CD4-positive, CD25-positive, alpha-beta regulatory T cell (primary cell): ENCODE measurements at regions not wholly inside any gene's neighbourhood (a gene's known extent, or its start where the extent isn't known, plus 50 kb on each side); places are given as distances from the start of the nearest gene placed in this dataset.

Source experiments
- ATAC-seq, 2 donors: fragments of 150-1000 bp; cut with Tn5 transposase; one replicate each; pipeline ENCODE4 v1.10.0; 2021; ENCODE audit warnings: low read depth in 2 of 2, moderate number of reproducible peaks in 2 of 2, moderate library complexity in 1 of 2
- DNase-seq, 3 donors: peaks; one replicate each; pipeline versions ENCODE4 v3.0.0 to v3.0.0-alpha.2; 2012 to 2022; ENCODE audit warnings: mixed read lengths in 1 of 3
- H3K27ac ChIP-seq: one replicate; pipeline ENCODE4 v1.7.0; 2013; ENCODE audit warnings: mild to moderate bottlenecking, low read length; ENCODE audit not compliant: insufficient read depth, poor library complexity, severe bottlenecking
- H3K27me3 ChIP-seq: one replicate; pipeline ENCODE4 v1.7.0; 2013; ENCODE audit warnings: low read length; ENCODE audit not compliant: control insufficient read depth, insufficient read depth
- H3K36me3 ChIP-seq: one replicate; pipeline ENCODE4 v1.7.0; 2013; ENCODE audit warnings: mild to moderate bottlenecking, low read length, moderate library complexity; ENCODE audit not compliant: control insufficient read depth, insufficient read depth
- H3K4me1 ChIP-seq: 2 replicates; pipeline ENCODE4 v1.7.0; 2013; ENCODE audit warnings: mild to moderate bottlenecking, low read length; ENCODE audit not compliant: insufficient read depth, control insufficient read depth, poor library complexity, severe bottlenecking
- H3K4me3 ChIP-seq: one replicate; pipeline ENCODE4 v1.7.0; 2013; ENCODE audit warnings: low read depth, mild to moderate bottlenecking, low read length, moderate library complexity
- H3K9me3 ChIP-seq, 2 experiments: 1 replicate in 1 of 2; 2 replicates in 1 of 2; pipeline ENCODE4 v1.7.0; 2013; ENCODE audit warnings: low read length in 2 of 2, mild to moderate bottlenecking in 1 of 2, moderate library complexity in 1 of 2; ENCODE audit not compliant: control insufficient read depth in 2 of 2
- H3K27ac Mint-ChIP-seq, 3 donors: one replicate each; pipeline ENCODE4 v1.8.0; 2020 to 2022; ENCODE audit warnings: mild to moderate bottlenecking in 3 of 3, mixed read lengths in 3 of 3, moderate library complexity in 2 of 3
- H3K27me3 Mint-ChIP-seq: one replicate; pipeline ENCODE4 v1.8.0; 2022; ENCODE audit warnings: mild to moderate bottlenecking, mixed read lengths
- H3K36me3 Mint-ChIP-seq: one replicate; pipeline ENCODE4 v1.8.0; 2020; ENCODE audit warnings: mixed read lengths
- H3K4me1 Mint-ChIP-seq, 4 donors: one replicate each; pipeline ENCODE4 v1.8.0; 2020 to 2022; ENCODE audit warnings: mixed read lengths in 4 of 4, mild to moderate bottlenecking in 1 of 4
- H3K4me3 Mint-ChIP-seq, 4 donors: one replicate each; pipeline ENCODE4 v1.8.0; 2020 to 2022; ENCODE audit warnings: mild to moderate bottlenecking in 4 of 4, mixed read lengths in 4 of 4, moderate library complexity in 3 of 4
- H3K9me3 Mint-ChIP-seq, 7 donors: one replicate each; pipeline ENCODE4 v1.8.0; 2020 to 2022; ENCODE audit warnings: mixed read lengths in 7 of 7, mild to moderate bottlenecking in 3 of 7, moderate library complexity in 2 of 7

DNA sequence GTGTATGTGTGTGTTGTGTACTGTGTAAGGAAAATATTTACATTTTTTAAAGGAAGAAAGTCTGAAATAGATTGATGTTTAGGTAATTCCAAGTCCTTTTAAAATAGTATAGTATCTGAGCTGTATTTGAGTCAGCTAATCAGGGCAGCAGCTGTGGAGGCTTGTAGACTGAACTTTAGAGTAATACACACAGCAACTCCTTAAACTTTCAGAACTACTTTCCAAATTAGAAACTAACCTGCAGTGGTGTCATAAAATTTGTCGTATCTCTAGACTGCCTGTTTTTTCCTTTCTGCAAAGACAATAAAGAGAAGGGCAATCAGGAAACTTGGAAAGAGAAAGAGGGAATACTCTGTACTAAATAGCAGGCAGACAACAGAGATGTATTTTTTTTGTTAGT is 391.0 kb upstream of the AZI2 start:
- Histone ChIP-seq H3K4me3 (no peak overlapping the region), H3K27ac (no peak overlapping the region), H3K36me3 (no peaks in the 10 kb centered on the region), H3K27me3 (no peaks in the 10 kb centered on the region), H3K9me3 (peaks cover 0 to 4% of the 10 kb centered on the region in 2 experiments), H3K4me1 (no peaks in the 10 kb centered on the region)
- Mint-ChIP-seq H3K4me1 (no peaks in the 10 kb centered on the region), H3K36me3 (no peaks in the 10 kb centered on the region), H3K9me3 (peaks cover 0 to 5% (median 2%) of the 10 kb centered on the region in 7 donors), H3K4me3 (no peak overlapping the region), H3K27me3 (no peaks in the 10 kb centered on the region), H3K27ac (no peak overlapping the region)
- DNase-seq (no peak), ATAC-seq (no peak)

GRCh38 chr3:28743271-28743670 is 394.6 kb upstream of the AZI2 start:
- Mint-ChIP-seq H3K9me3 (peaks cover 0 to 5% (median 0%) of the 10 kb centered on the region in 7 donors), H3K27me3 (no peaks in the 10 kb centered on the region), H3K4me1 (no peaks in the 10 kb centered on the region), H3K27ac (no peak overlapping the region), H3K36me3 (no peaks in the 10 kb centered on the region), H3K4me3 (no peak overlapping the region)
- Histone ChIP-seq H3K4me1 (no peaks in the 10 kb centered on the region), H3K9me3 (no peaks in the 10 kb centered on the region), H3K4me3 (no peak overlapping the region), H3K36me3 (no peaks in the 10 kb centered on the region), H3K27me3 (no peaks in the 10 kb centered on the region), H3K27ac (no peak overlapping the region)
- DNase-seq (no peak), ATAC-seq (no peak)

- Histone ChIP-seq H3K9me3 (no peaks in the 10 kb centered on the region), H3K4me3 (no peak overlapping the region), H3K36me3 (no peaks in the 10 kb centered on the region), H3K27ac (no peak overlapping the region), H3K27me3 (no peaks in the 10 kb centered on the region), H3K4me1 (no peaks in the 10 kb centered on the region)
- Mint-ChIP-seq H3K27ac (no peak overlapping the region), H3K4me3 (no peak overlapping the region), H3K9me3 (peaks cover 0 to 5% (median 1%) of the 10 kb centered on the region in 7 donors), H3K4me1 (no peaks in the 10 kb centered on the region), H3K36me3 (no peaks in the 10 kb centered on the region), H3K27me3 (no peaks in the 10 kb centered on the region)
- ATAC-seq (no peak), DNase-seq (no peak)
Measured at GRCh38 chr3:28743831-28744230, 395.2 kb upstream of the AZI2 start.

- peaks cover 0 to 17% (median 4%) of the 10 kb centered on the region in 7 donors for H3K9me3 Mint-ChIP-seq
- no peaks in the 10 kb centered on the region for H3K4me1 Mint-ChIP-seq
- ATAC-seq (no peak), DNase-seq (no peak)
- no peaks in the 10 kb centered on the region for H3K9me3 ChIP-seq
- no peaks in the 10 kb centered on the region for H3K27me3 Mint-ChIP-seq
- H3K27ac Mint-ChIP-seq, result no peak overlapping the region
- no peaks in the 10 kb centered on the region for H3K27me3 ChIP-seq
- H3K4me1 ChIP-seq, result no peaks in the 10 kb centered on the region
- no peak overlapping the region for H3K27ac ChIP-seq
- H3K36me3 ChIP-seq, result no peaks in the 10 kb centered on the region
- H3K4me3 Mint-ChIP-seq, result no peak overlapping the region
- no peaks in the 10 kb centered on the region for H3K36me3 Mint-ChIP-seq
- H3K4me3 ChIP-seq, result no peak overlapping the region
Measured at GRCh38 chr3:28745436-28745835, 396.8 kb upstream of the AZI2 start.

DNA sequence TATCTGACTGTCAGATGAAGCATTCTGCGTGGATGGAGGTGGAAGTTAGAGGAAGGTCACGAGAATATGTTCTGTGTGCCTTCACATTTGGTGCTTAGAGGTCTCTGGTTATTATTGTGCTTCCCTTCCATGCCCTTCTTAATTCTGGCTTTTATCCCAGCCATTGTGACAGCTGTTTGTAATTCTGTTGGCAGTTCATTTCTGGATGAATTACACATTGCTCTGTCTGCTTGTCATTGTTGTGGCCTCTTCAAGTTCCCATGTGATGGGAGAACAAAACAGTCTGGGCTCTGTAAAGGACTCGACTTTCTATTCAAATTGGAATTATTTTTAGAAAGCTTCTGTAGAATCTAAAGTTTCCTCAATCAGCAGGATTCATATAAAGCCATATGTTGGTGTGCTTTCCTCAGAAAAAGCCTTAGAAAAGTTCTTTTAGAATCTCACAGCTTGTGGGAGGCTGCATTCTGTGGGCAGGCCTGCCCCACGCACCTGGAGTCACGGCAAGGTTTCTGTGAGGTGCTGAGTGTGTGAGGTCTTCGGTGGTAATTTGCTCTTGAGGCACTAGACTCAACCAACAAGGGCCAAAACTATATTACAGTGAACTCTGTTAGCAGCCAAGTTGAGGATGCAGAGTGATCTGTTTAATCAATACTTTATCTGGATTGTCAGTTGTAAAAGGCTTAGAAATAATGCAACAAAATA is 397.4 kb upstream of the AZI2 start:
- no peaks in the 10 kb centered on the region for H3K4me1 Mint-ChIP-seq
- DNase-seq, result no peak
- H3K4me3 Mint-ChIP-seq, result no peak overlapping the region
- no peaks in the 10 kb centered on the region for H3K9me3 ChIP-seq
- no peaks in the 10 kb centered on the region for H3K27me3 ChIP-seq
- no peak for ATAC-seq
- H3K4me3 ChIP-seq, result no peak overlapping the region
- peaks cover 2 to 23% (median 5%) of the 10 kb centered on the region in 7 donors for H3K9me3 Mint-ChIP-seq
- H3K36me3 ChIP-seq, result no peaks in the 10 kb centered on the region
- no peaks in the 10 kb centered on the region for H3K4me1 ChIP-seq
- H3K36me3 Mint-ChIP-seq, result peaks cover 4% of the 10 kb centered on the region
- no peak overlapping the region for H3K27ac ChIP-seq
- H3K27ac Mint-ChIP-seq, result no peak overlapping the region
- no peaks in the 10 kb centered on the region for H3K27me3 Mint-ChIP-seq

GRCh38 chr3:28746990-28747389 is 398.4 kb upstream of the AZI2 start:
- H3K36me3 Mint-ChIP-seq, result peaks cover 4% of the 10 kb centered on the region
- no peak for ATAC-seq
- Histone ChIP-seq H3K4me1 (no peaks in the 10 kb centered on the region), H3K27me3 (no peaks in the 10 kb centered on the region), H3K4me3 (no peak overlapping the region), H3K27ac (no peak overlapping the region), H3K36me3 (no peaks in the 10 kb centered on the region), H3K9me3 (no peaks in the 10 kb centered on the region)
- H3K4me1 Mint-ChIP-seq, result no peaks in the 10 kb centered on the region
- DNase-seq, result no peak
- H3K27ac Mint-ChIP-seq, result no peak overlapping the region
- H3K4me3 Mint-ChIP-seq, result no peak overlapping the region
- peaks cover 4 to 29% (median 6%) of the 10 kb centered on the region in 7 donors for H3K9me3 Mint-ChIP-seq
- H3K27me3 Mint-ChIP-seq, result no peaks in the 10 kb centered on the region

DNA sequence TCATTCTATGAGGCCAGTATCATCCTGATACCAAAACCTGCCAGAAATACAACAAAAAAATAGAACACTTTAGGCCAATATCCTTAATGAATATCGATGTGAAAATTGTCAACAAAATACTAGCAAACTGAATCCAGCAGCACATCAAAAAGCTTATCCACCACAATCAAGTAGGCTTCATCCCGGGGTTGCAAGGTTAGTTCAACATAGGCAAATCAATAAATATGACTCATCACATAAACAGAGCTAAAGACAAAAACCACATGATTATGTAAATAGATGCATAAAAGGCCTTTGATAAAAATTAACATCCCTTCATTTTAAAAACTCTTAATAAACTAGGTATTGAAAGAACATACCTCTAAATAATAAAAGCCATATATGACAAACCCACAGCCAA is 403.2 kb upstream of the AZI2 start:
- Mint-ChIP-seq H3K27me3 (no peaks in the 10 kb centered on the region), H3K9me3 (peaks cover 5 to 29% (median 9%) of the 10 kb centered on the region in 7 donors), H3K4me1 (no peaks in the 10 kb centered on the region), H3K36me3 (peaks cover 4% of the 10 kb centered on the region), H3K4me3 (no peak overlapping the region), H3K27ac (no peak overlapping the region)
- Histone ChIP-seq H3K4me1 (no peaks in the 10 kb centered on the region), H3K27me3 (no peaks in the 10 kb centered on the region), H3K27ac (no peak overlapping the region), H3K9me3 (no peaks in the 10 kb centered on the region), H3K36me3 (no peaks in the 10 kb centered on the region), H3K4me3 (no peak overlapping the region)
- DNase-seq (no peak), ATAC-seq (no peak)

DNA sequence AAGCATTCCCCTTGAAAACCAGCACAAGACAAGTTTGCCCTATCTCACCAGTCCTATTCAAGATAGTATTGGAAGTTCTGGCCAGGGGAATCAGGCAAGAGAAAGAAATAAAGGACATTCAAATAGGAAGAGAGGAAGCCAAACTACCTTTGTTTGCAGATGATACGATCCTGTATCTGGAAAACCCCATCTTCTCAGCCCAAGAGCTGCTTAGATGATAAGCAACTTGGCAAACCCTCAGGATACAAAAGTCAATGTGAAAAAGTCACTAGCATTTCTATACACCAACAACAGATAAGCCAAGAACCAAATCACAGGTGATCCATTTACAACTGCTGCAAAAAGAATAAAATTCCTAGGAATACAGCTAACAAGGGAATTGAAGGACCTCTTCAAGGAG is 403.7 kb upstream of the AZI2 start:
- Histone ChIP-seq H3K4me3 (no peak overlapping the region), H3K9me3 (no peaks in the 10 kb centered on the region), H3K27me3 (no peaks in the 10 kb centered on the region), H3K27ac (no peak overlapping the region), H3K36me3 (no peaks in the 10 kb centered on the region), H3K4me1 (no peaks in the 10 kb centered on the region)
- peaks cover 4% of the 10 kb centered on the region for H3K36me3 Mint-ChIP-seq
- no peak for ATAC-seq
- no peak overlapping the region for H3K4me3 Mint-ChIP-seq
- H3K27me3 Mint-ChIP-seq, result no peaks in the 10 kb centered on the region
- DNase-seq, result no peak
- H3K9me3 Mint-ChIP-seq, result peaks cover 5 to 29% (median 9%) of the 10 kb centered on the region in 7 donors
- H3K27ac Mint-ChIP-seq, result no peak overlapping the region
- H3K4me1 Mint-ChIP-seq, result no peaks in the 10 kb centered on the region
